ENCODE measurements at regions not wholly inside any gene's neighbourhood (a gene's known extent, or its start where the extent isn't known, plus 50 kb on each side); places are given as distances from the start of the nearest gene placed in this dataset.

- TF ChIP-seq POLR2AphosphoS5 (IDR thresholded peaks at IDR 0.05): no peak
- TF ChIP-seq RAD21 (conservative IDR thresholded peaks at IDR 0.05): no peak
- no peak for TF ChIP-seq EZH2 (IDR thresholded peaks at IDR 0.05; ENCODE audit: borderline replicate concordance, insufficient read depth, low read length, poor library complexity, severe bottlenecking)
- no peak for TF ChIP-seq MXI1 (conservative IDR thresholded peaks at IDR 0.05; ENCODE audit: poor library complexity, severe bottlenecking)
These were observed 143.8 kb downstream of the TNFSF18 start (continued) for GRCh38 chr1:172906778-172907592.

GRCh38 chr1:172907834-172908326 lies 142.9 kb downstream of the TNFSF18 start:
- Histone ChIP-seq H3K4me2 (ENCODE audit: low read length) (no peak overlapping the region), H3K9me3 (ENCODE audit: low read length) (no peaks in the 10 kb centered on the region), H3K9me2 (ENCODE audit: insufficient read depth, low read length) (no peaks in the 10 kb centered on the region), H3K9ac (ENCODE audit: low read length) (no peak overlapping the region), H3K4me3 (ENCODE audit: low read length) (no peak overlapping the region), H3K27me3 (ENCODE audit: insufficient read depth, low read depth, low read length) (no peaks in the 10 kb centered on the region), H3F3A (ENCODE audit: insufficient read depth, low read length, poor library complexity, severe bottlenecking) (no peaks in the 10 kb centered on the region), H3K27ac (ENCODE audit: low read length) (no peak overlapping the region), H3K79me2 (replicated peaks; ENCODE audit: insufficient read depth, low read length) (no peaks in the 10 kb centered on the region), H2AFZ (ENCODE audit: low read depth, low read length) (no peak overlapping the region), H3K36me3 (ENCODE audit: insufficient read depth, low read length) (no peaks in the 10 kb centered on the region), H4K20me1 (ENCODE audit: insufficient read depth) (no peaks in the 10 kb centered on the region)
- TF ChIP-seq EP300 (conservative IDR thresholded peaks at IDR 0.05; ENCODE audit: poor library complexity, severe bottlenecking) (no peak), EZH2 (IDR thresholded peaks at IDR 0.05; ENCODE audit: borderline replicate concordance, insufficient read depth, low read length, poor library complexity, severe bottlenecking) (no peak), POLR2AphosphoS5 (IDR thresholded peaks at IDR 0.05) (no peak), CTCF (IDR thresholded peaks at IDR 0.05; ENCODE audit: poor library complexity, severe bottlenecking) (no peak), RAD21 (conservative IDR thresholded peaks at IDR 0.05) (no peak), MXI1 (conservative IDR thresholded peaks at IDR 0.05; ENCODE audit: poor library complexity, severe bottlenecking) (no peak), TAF1 (IDR thresholded peaks at IDR 0.05; ENCODE audit: low read depth) (no peak), SMC3 (conservative IDR thresholded peaks at IDR 0.05; ENCODE audit: poor library complexity) (no peak), REST (IDR thresholded peaks at IDR 0.05; ENCODE audit: borderline replicate concordance) (no peak)

All from neural cell (in vitro differentiated cells).